ENCODE measurements at regions not wholly inside any gene's neighbourhood (a gene's known extent, or its start where the extent isn't known, plus 50 kb on each side); places are given as distances from the start of the nearest gene placed in this dataset.

GRCh38 chr18:6478121-6478520 is 63.4 kb upstream of the L3MBTL4 start:
- TF ChIP-seq CTCF (IDR thresholded peaks at IDR 0.05 in 4 of 5, conservative IDR thresholded peaks at IDR 0.05 in 1 of 5) (no peak), POLR2A (IDR thresholded peaks at IDR 0.05) (no peak)

Measured in gastrocnemius medialis (tissue), 4 donors.